ENCODE measurements at regions not wholly inside any gene's neighbourhood (a gene's known extent, or its start where the extent isn't known, plus 50 kb on each side); places are given as distances from the start of the nearest gene placed in this dataset.

- H3K27ac ChIP-seq (ENCODE audit: low read length): no peak overlapping the region
- H3K36me3 ChIP-seq (ENCODE audit: insufficient read depth, low read length): no peaks in the 10 kb centered on the region
- H3K79me2 ChIP-seq (ENCODE audit: insufficient read depth, low read length): no peaks in the 10 kb centered on the region
- no peaks in the 10 kb centered on the region for H3K4me1 ChIP-seq (ENCODE audit: insufficient read depth, low read length)
- no peak overlapping the region for H3K9ac ChIP-seq (ENCODE audit: low read depth, low read length)
- no peak overlapping the region for H2AFZ ChIP-seq (ENCODE audit: low read depth, low read length)
- DNase-seq (no peak), ATAC-seq (ENCODE audit: insufficient read depth, low read depth) (no peak)
- no peak for TF ChIP-seq EZH2 (IDR thresholded peaks at IDR 0.05; ENCODE audit: borderline replicate concordance, low read depth, low read length, severe bottlenecking)
- TF ChIP-seq CTCF (IDR thresholded peaks at IDR 0.05; ENCODE audit: borderline replicate concordance, extremely low read depth, low read length, poor library complexity, severe bottlenecking): no peak
- H3K4me2 ChIP-seq (ENCODE audit: insufficient read depth, low read length): no peak overlapping the region
- no peaks in the 10 kb centered on the region for H3K9me3 ChIP-seq (ENCODE audit: insufficient read depth, low read length, severe bottlenecking)
- H4K20me1 ChIP-seq (ENCODE audit: insufficient read depth, low read length): no peaks in the 10 kb centered on the region
- H3K4me3 ChIP-seq (ENCODE audit: low read depth in 1 of 2, low read length in 2 of 2): no peak overlapping the region
- H3K27me3 ChIP-seq (ENCODE audit: insufficient read depth, low read length, poor library complexity): no peaks in the 10 kb centered on the region
Measured at GRCh38 chr11:71179877-71180605, 72.3 kb downstream of the SHANK2 start.

- no peak overlapping the region for H3K4me3 ChIP-seq (ENCODE audit: low read depth in 1 of 2, low read length in 2 of 2)
- H3K27ac ChIP-seq (ENCODE audit: low read length): no peak overlapping the region
- H3K9ac ChIP-seq (ENCODE audit: low read depth, low read length): no peak overlapping the region
- H4K20me1 ChIP-seq (ENCODE audit: insufficient read depth, low read length): no peaks in the 10 kb centered on the region
- no peaks in the 10 kb centered on the region for H3K9me3 ChIP-seq (ENCODE audit: insufficient read depth, low read length, severe bottlenecking)
- H3K36me3 ChIP-seq (ENCODE audit: insufficient read depth, low read length): no peaks in the 10 kb centered on the region
- no peaks in the 10 kb centered on the region for H3K27me3 ChIP-seq (ENCODE audit: insufficient read depth, low read length, poor library complexity)
- H3K4me2 ChIP-seq (ENCODE audit: insufficient read depth, low read length): no peak overlapping the region
- no peak for TF ChIP-seq CTCF (IDR thresholded peaks at IDR 0.05; ENCODE audit: borderline replicate concordance, extremely low read depth, low read length, poor library complexity, severe bottlenecking)
- no peak for TF ChIP-seq EZH2 (IDR thresholded peaks at IDR 0.05; ENCODE audit: borderline replicate concordance, low read depth, low read length, severe bottlenecking)
- H2AFZ ChIP-seq (ENCODE audit: low read depth, low read length): no peak overlapping the region
- H3K4me1 ChIP-seq (ENCODE audit: insufficient read depth, low read length): no peaks in the 10 kb centered on the region
- no peak for DNase-seq
- ATAC-seq (ENCODE audit: insufficient read depth, low read depth): no peak
- H3K79me2 ChIP-seq (ENCODE audit: insufficient read depth, low read length): no peaks in the 10 kb centered on the region
Measured at GRCh38 chr11:71178076-71178475, 74.3 kb downstream of the SHANK2 start.

- Histone ChIP-seq H3K27me3 (ENCODE audit: insufficient read depth, low read length, poor library complexity) (no peaks in the 10 kb centered on the region), H4K20me1 (ENCODE audit: insufficient read depth, low read length) (no peaks in the 10 kb centered on the region), H2AFZ (ENCODE audit: low read depth, low read length) (no peak overlapping the region), H3K4me1 (ENCODE audit: insufficient read depth, low read length) (no peaks in the 10 kb centered on the region), H3K9ac (ENCODE audit: low read depth, low read length) (no peak overlapping the region), H3K36me3 (ENCODE audit: insufficient read depth, low read length) (no peaks in the 10 kb centered on the region), H3K9me3 (ENCODE audit: insufficient read depth, low read length, severe bottlenecking) (no peaks in the 10 kb centered on the region), H3K4me2 (ENCODE audit: insufficient read depth, low read length) (no peak overlapping the region), H3K79me2 (ENCODE audit: insufficient read depth, low read length) (no peaks in the 10 kb centered on the region), H3K4me3 (ENCODE audit: low read depth in 1 of 2, low read length in 2 of 2) (no peak overlapping the region), H3K27ac (ENCODE audit: low read length) (no peak overlapping the region)
- ATAC-seq (ENCODE audit: insufficient read depth, low read depth) (no peak), DNase-seq (no peak)
- TF ChIP-seq EZH2 (IDR thresholded peaks at IDR 0.05; ENCODE audit: borderline replicate concordance, low read depth, low read length, severe bottlenecking) (no peak), CTCF (IDR thresholded peaks at IDR 0.05; ENCODE audit: borderline replicate concordance, extremely low read depth, low read length, poor library complexity, severe bottlenecking) (no peak)
Measured at GRCh38 chr11:71176812-71177211, 75.6 kb downstream of the SHANK2 start.

All from DND-41 (cell line).